BLaER1 (cell line): ENCODE measurements at regions not wholly inside any gene's neighbourhood (a gene's known extent, or its start where the extent isn't known, plus 50 kb on each side); places are given as distances from the start of the nearest gene placed in this dataset.

Experiments used
- H3K27ac ChIP-seq: shearing (Covaris generic); formaldehyde crosslinking; 2 replicates; pipeline ENCODE4 v1.8.1; 2022
- H3K27me3 ChIP-seq: shearing (Covaris generic); formaldehyde crosslinking; 2 replicates; pipeline ENCODE4 v1.8.1; 2022
- H3K36me3 ChIP-seq: shearing (Covaris generic); formaldehyde crosslinking; 2 replicates; pipeline ENCODE4 v1.8.1; 2022
- H3K4me1 ChIP-seq: shearing (Covaris generic); formaldehyde crosslinking; 2 replicates; pipeline ENCODE4 v1.8.1; 2022
- H3K4me2 ChIP-seq: shearing (Covaris generic); formaldehyde crosslinking; 2 replicates; pipeline ENCODE4 v1.8.1; 2022
- H3K4me3 ChIP-seq: shearing (Covaris generic); formaldehyde crosslinking; 2 replicates; pipeline ENCODE4 v1.8.1; 2022
- H3K9ac ChIP-seq: shearing (Covaris generic); formaldehyde crosslinking; 2 replicates; pipeline ENCODE4 v1.8.1; 2022
- H3K9me3 ChIP-seq: shearing (Covaris generic); formaldehyde crosslinking; 2 replicates; pipeline ENCODE4 v1.8.1; 2022
- H4K20me1 ChIP-seq: shearing (Covaris generic); formaldehyde crosslinking; 2 replicates; pipeline ENCODE4 v1.8.1; 2022
- Cebpa-rat ChIP-seq: shearing (Covaris generic); IDR thresholded peaks from 2 replicates; pipeline ENCODE4 v1.8.1; 2022

DNA sequence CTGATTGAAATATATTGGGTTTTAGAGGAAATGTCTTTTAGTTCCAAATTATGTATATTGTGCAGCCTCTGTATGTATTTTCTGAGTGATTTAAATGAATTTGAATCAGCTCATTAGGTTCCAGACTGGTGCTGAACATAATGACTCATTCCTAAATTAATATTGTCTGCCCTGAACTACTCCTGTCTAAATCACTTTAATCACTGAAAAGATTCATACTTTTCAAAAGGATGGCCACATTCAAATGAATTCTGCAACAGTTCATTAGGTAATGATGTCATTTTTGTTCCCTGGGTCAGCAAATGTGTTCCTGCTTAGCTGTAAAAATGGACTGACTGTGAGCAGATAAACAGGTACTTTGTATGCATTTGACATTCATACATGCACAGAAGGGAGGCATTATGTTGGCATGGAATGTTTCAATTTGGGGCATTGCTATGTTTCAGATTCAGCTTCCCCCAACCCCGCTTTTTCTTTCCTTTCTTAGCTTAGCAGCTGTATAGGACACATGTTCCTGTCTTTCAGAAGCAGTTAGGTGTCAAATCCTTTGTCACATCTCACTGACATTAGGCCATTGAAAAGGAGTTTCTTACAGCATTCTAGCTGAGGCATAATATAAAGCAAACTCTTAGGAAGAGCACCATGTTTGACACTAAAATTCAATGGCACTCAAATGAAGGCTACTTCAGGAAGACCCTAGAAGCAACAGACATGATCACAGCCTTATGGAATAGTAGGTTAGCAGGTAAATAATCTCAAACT is 318.5 kb upstream of the ARPP21 start:
- H3K36me3 ChIP-seq: no peaks in the 10 kb centered on the region

DNA sequence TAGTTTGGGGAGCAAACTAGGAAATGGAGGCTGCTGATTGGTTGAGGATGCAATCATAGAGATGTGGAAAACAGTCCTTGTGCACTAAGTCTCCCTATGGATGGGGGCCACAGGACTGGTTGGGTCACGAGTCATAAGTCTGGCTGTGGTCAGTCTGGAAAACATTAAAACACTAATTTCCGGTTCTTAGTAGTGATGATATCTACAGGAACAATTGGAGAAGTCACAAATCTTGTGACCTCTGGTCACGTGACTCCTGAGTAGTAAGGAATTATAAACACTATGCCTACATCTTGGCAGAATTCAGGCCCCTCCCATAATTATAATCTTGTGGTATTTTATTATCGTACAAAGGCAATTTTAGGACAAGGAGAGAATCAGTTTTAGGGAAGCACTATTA is 317.3 kb upstream of the ARPP21 start:
- H3K9ac ChIP-seq: no peak overlapping the region
- H3K27me3 ChIP-seq: no peaks in the 10 kb centered on the region
- H3K36me3 ChIP-seq: no peaks in the 10 kb centered on the region
- no peak overlapping the region for H3K27ac ChIP-seq
- no peak overlapping the region for H3K4me3 ChIP-seq
- no peak overlapping the region for H3K4me2 ChIP-seq
- H3K4me1 ChIP-seq: no peaks in the 10 kb centered on the region
- H3K9me3 ChIP-seq: peaks cover 31% of the 10 kb centered on the region
- H4K20me1 ChIP-seq: no peaks in the 10 kb centered on the region
- TF ChIP-seq Cebpa-rat: no peak

More for the DNA sequence above, 318.5 kb upstream of the ARPP21 start:
- H4K20me1 ChIP-seq: no peaks in the 10 kb centered on the region
- no peak overlapping the region for H3K4me3 ChIP-seq
- H3K27me3 ChIP-seq: no peaks in the 10 kb centered on the region
- no peak overlapping the region for H3K27ac ChIP-seq
- no peak overlapping the region for H3K4me2 ChIP-seq
- no peak for TF ChIP-seq Cebpa-rat
- H3K4me1 ChIP-seq: peaks cover 11% of the 10 kb centered on the region
- peaks cover 19% of the 10 kb centered on the region for H3K9me3 ChIP-seq
- no peak overlapping the region for H3K9ac ChIP-seq

DNA sequence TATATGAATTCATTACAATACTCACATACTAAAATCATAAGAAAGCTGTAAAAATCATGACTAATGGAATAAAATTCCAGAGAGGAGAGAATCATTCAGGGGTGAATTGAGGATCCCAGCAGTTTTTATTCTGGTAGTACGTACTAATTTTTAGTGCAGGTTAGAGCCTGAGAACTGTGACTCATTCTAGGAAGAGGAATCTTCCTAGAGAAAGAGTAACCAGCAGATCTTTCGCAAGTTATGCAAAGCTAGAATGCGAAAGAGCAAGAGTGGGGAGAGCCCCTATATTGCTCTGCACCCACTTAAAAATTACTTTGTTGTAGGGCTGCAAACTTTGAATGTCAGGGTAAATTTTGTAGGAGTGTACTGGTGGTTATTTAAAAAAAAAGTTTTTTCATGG is 303.6 kb upstream of the ARPP21 start:
- H3K4me2 ChIP-seq: no peak overlapping the region
- TF ChIP-seq Cebpa-rat: no peak
- no peaks in the 10 kb centered on the region for H4K20me1 ChIP-seq
- H3K4me3 ChIP-seq: no peak overlapping the region
- no peak overlapping the region for H3K9ac ChIP-seq
- no peaks in the 10 kb centered on the region for H3K9me3 ChIP-seq
- H3K36me3 ChIP-seq: no peaks in the 10 kb centered on the region
- H3K27me3 ChIP-seq: no peaks in the 10 kb centered on the region
- no peaks in the 10 kb centered on the region for H3K4me1 ChIP-seq
- H3K27ac ChIP-seq: no peak overlapping the region

DNA sequence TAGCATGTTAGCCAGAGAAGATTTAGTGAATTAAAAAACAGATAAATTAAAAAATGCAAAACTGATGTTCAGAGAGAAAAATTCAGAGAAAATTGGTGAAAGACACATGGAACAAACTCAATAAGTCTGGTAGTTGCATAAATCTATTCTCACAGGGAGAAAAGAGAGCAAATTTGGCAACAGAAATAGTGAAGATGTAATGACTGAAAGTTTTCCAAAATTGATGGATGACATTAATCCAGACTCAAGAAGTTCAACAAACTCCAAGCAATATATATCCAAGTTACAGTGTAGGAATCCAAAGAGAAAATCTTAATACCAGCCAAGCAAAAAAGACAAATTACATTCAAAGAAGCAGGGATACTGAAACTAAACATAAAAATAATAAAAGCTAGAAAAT is 302.7 kb upstream of the ARPP21 start:
- no peaks in the 10 kb centered on the region for H4K20me1 ChIP-seq
- no peak overlapping the region for H3K27ac ChIP-seq
- H3K36me3 ChIP-seq: no peaks in the 10 kb centered on the region
- no peaks in the 10 kb centered on the region for H3K9me3 ChIP-seq
- no peak overlapping the region for H3K4me3 ChIP-seq
- H3K4me2 ChIP-seq: no peak overlapping the region
- no peaks in the 10 kb centered on the region for H3K27me3 ChIP-seq
- no peaks in the 10 kb centered on the region for H3K4me1 ChIP-seq
- H3K9ac ChIP-seq: no peak overlapping the region
- TF ChIP-seq Cebpa-rat: no peak

DNA sequence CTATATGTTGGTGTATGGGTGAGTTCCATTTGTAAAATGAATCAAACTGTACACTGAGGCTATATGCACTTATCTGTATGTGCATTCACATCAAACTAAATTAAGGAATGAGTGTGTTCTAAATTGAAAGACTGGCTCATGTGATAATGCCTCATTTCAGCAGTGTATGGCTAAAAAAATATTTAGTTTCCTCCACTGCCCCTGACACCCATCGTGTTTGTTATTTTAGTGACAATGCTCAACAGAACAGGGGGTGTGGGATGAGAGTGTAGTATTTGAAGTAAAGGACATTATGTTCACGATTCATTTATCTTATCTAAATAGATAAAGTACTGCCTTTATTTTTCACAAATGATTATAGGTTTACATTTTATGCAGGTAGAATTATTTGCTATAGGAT is 301.1 kb upstream of the ARPP21 start:
- Histone ChIP-seq H3K27ac (no peak overlapping the region), H3K4me2 (no peak overlapping the region), H3K9me3 (no peaks in the 10 kb centered on the region), H3K4me1 (no peaks in the 10 kb centered on the region), H3K9ac (no peak overlapping the region), H3K36me3 (no peaks in the 10 kb centered on the region), H4K20me1 (no peaks in the 10 kb centered on the region), H3K27me3 (no peaks in the 10 kb centered on the region), H3K4me3 (no peak overlapping the region)
- no peak for TF ChIP-seq Cebpa-rat

DNA sequence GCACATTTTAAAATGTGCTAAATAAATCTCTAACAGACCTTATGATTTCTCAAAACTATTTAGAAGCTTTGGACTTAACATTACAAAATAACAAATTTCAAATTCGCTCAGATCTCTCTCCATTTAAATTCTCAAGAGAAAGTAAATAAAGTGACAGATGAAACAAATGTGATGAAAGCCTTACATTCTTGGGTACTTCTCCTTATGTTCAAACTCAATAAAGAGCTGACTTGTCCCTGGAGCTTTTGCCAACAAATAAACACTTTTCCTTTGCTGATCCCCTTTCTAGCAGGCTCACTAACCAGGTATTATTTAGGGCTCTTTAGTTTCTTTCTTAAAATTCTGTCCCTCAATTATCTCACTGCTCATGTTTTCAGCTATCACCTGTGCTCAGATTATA is 259.1 kb upstream of the ARPP21 start:
- no peaks in the 10 kb centered on the region for H3K36me3 ChIP-seq
- H3K4me3 ChIP-seq: no peak overlapping the region
- TF ChIP-seq Cebpa-rat: no peak
- no peak overlapping the region for H3K4me2 ChIP-seq
- no peaks in the 10 kb centered on the region for H3K9me3 ChIP-seq
- H4K20me1 ChIP-seq: no peaks in the 10 kb centered on the region
- no peak overlapping the region for H3K27ac ChIP-seq
- no peak overlapping the region for H3K9ac ChIP-seq
- H3K27me3 ChIP-seq: no peaks in the 10 kb centered on the region
- H3K4me1 ChIP-seq: peaks cover 13% of the 10 kb centered on the region

DNA sequence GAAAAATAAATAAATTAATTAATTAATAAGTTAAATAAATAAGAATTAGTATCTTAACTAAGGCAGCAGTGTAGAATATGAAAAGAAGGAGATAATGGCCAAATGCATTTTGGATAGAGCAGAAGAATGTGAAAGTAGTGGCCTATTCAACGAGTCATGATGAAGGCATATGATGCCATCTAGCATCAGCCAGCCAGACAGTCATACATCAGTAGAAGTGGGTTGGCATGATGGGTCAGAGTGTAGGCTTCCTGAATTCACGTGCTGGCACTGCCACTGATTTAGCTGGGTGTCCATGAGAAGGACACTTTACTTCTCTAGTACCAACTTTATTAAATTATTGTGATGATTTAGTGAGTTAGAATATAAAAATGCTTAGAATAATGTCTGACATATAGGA is 256.1 kb upstream of the ARPP21 start:
- no peak overlapping the region for H3K27ac ChIP-seq
- H3K4me2 ChIP-seq: no peak overlapping the region
- TF ChIP-seq Cebpa-rat: no peak
- H3K9ac ChIP-seq: no peak overlapping the region
- no peaks in the 10 kb centered on the region for H4K20me1 ChIP-seq
- peaks cover 13% of the 10 kb centered on the region for H3K4me1 ChIP-seq
- H3K27me3 ChIP-seq: no peaks in the 10 kb centered on the region
- no peaks in the 10 kb centered on the region for H3K9me3 ChIP-seq
- H3K4me3 ChIP-seq: no peak overlapping the region
- no peaks in the 10 kb centered on the region for H3K36me3 ChIP-seq

DNA sequence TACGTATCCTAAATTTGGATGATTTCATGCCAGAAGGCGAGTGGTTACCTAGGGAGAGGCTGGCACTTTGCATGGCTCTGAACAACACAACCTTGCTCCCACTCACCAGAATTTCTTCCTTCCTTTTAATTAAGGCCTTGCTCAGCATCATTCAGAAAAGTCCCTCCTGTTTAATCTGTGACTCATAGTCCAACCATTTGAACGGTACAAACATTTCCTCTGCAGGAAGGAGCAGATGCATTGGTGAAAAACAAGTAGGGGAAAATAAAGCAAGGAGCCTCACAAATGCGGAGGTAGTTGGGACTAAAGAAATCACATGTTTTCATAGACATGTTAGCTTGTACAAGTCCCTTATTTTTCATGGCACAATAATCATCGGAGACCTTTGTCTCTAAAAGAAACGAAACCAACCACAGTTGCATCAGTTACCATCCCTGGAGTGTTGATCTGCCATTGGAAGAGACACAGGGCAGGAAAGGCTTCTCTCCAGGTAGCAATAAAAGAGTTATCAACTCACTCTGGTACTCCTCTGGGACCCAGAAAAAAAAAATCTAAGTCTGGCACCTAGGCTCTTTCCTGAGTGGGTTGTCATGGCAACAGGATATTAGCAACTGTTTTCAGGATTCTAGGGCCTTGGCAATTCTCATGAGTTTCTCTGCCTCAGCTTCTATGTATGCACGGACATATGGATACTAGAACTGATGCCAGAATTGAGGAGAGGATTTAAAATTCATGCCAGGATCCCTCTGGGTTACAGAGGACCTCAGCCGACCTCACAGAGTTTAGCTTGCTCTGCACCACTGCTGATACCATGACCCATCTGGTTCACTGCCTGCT is 255.4 kb upstream of the ARPP21 start:
- no peak for TF ChIP-seq Cebpa-rat
- H3K4me1 ChIP-seq: peaks cover 13% of the 10 kb centered on the region

DNA sequence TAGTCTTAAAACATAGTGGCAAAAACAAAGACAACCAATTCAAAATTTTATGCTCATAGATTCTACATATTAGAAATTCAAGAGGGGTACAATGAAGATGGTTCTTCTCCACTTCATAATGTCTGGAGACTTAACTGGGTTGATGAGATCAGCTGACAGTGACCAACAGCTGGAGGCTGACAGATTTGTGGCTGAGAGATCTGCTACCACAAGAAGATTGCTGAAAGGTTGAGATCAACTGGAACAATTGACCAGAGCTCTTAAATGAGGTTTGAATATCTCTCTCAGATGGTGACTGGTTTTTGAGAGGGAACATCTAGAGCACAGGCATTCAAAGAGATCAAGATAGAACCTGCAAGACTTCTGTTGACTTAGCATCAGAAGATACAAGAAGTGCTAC is 254.1 kb upstream of the ARPP21 start:
- no peak for TF ChIP-seq Cebpa-rat
- Histone ChIP-seq H3K36me3 (no peaks in the 10 kb centered on the region), H3K9me3 (no peaks in the 10 kb centered on the region), H3K4me2 (no peak overlapping the region), H3K9ac (no peak overlapping the region), H4K20me1 (no peaks in the 10 kb centered on the region), H3K4me1 (peaks cover 20% of the 10 kb centered on the region), H3K4me3 (no peak overlapping the region), H3K27me3 (no peaks in the 10 kb centered on the region), H3K27ac (no peak overlapping the region)

More for the DNA sequence above, 255.4 kb upstream of the ARPP21 start:
- H3K27me3 ChIP-seq: no peaks in the 10 kb centered on the region
- no peak overlapping the region for H3K9ac ChIP-seq
- H3K36me3 ChIP-seq: no peaks in the 10 kb centered on the region
- no peaks in the 10 kb centered on the region for H3K9me3 ChIP-seq
- peak overlapping the region; percentile 62 for H3K4me2 ChIP-seq
- H3K27ac ChIP-seq: no peak overlapping the region
- no peak overlapping the region for H3K4me3 ChIP-seq
- no peaks in the 10 kb centered on the region for H4K20me1 ChIP-seq

DNA sequence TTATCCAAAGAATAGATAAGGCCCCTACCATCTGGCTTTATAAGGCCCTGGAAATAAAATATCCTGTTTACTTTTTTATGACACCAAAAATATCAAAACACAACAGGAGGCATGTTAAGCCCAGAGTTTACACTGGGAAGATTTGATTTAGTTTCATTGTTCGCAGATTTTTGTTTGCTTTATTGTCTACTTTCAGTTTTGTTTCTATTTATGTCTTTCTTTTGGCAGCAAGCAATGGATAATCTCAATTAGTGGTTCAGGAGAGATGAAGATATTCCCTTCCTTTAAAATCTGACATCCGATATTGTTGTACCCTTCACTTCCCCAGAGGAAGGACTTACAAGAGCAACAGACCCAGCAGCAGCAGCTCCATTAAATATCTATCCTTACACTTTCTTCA is 249.4 kb upstream of the ARPP21 start:
- peaks cover 13% of the 10 kb centered on the region; the same call in 1 of the 2 replicates for H3K36me3 ChIP-seq
- H3K27me3 ChIP-seq: no peaks in the 10 kb centered on the region
- no peaks in the 10 kb centered on the region for H4K20me1 ChIP-seq
- TF ChIP-seq Cebpa-rat: no peak
- H3K9me3 ChIP-seq: peaks cover 32% of the 10 kb centered on the region
- H3K9ac ChIP-seq: no peak overlapping the region
- no peak overlapping the region for H3K4me3 ChIP-seq
- H3K4me1 ChIP-seq: peaks cover 35% of the 10 kb centered on the region
- no peak overlapping the region for H3K27ac ChIP-seq
- H3K4me2 ChIP-seq: peak overlapping the region; percentile 33; the same call in 1 of the 2 replicates
